ENCODE measurements at regions not wholly inside any gene's neighbourhood (a gene's known extent, or its start where the extent isn't known, plus 50 kb on each side); places are given as distances from the start of the nearest gene placed in this dataset.

DNA sequence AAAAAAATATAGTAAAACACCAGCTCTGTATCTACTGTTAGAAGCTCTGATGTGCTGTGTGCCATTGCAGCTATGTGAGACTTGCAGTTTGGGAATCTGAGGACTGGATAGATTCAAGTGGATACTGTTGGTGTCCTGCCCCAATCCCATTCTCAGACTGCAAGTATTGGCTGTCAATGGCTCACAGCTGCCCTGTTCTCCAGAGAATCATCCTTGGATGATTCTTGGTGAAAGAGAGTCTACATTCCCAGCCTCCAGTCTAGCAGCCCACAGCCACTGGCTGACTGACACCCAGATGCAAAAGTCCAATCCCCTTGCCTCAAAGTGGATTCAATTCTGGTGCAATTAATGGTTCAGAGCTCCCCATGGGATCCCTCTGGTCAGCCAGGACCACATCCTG lies 206.1 kb upstream of the MTNR1B start:
- TF ChIP-seq CTCF (IDR thresholded peaks at IDR 0.05; ENCODE audit: insufficient read depth, low read length, poor library complexity, severe bottlenecking), result no peak
- no peak for TF ChIP-seq EZH2phosphoT487 (conservative IDR thresholded peaks at IDR 0.05; ENCODE audit: low read length)

All from SU-DHL-6 (cell line).